GM23338 (cell line): ENCODE measurements at regions not wholly inside any gene's neighbourhood (a gene's known extent, or its start where the extent isn't known, plus 50 kb on each side); places are given as distances from the start of the nearest gene placed in this dataset.

Experiments
- ATAC-seq: fragments of 200-7000 bp; cut with Tn5 transposase; 3 replicates; pipeline ENCODE4 v1.9.1; 2020
- DNase-seq: peaks from one replicate; pipeline ENCODE4 v3.0.0-alpha.2; 2015; ENCODE audit warnings: low spot score
- H2AFZ ChIP-seq: fragments of 200-600 bp; sonication (generic); 2 replicates; pipeline ENCODE4 v1.8.0; 2016; ENCODE audit warnings: antibody characterized with exemption, mild to moderate bottlenecking, moderate library complexity
- H3F3A ChIP-seq: fragments of 200-600 bp; sonication (generic); replicated peaks from 2 replicates; pipeline ENCODE4 v1.8.0; 2017; ENCODE audit warnings: antibody characterized with exemption, mixed run types, low read depth
- H3K27ac ChIP-seq: fragments of 200-600 bp; sonication (generic); 2 replicates; pipeline ENCODE4 v1.6.1; 2016; ENCODE audit warnings: low read depth
- H3K27me3 ChIP-seq: fragments of 200-600 bp; sonication (generic); 2 replicates; pipeline ENCODE4 v1.8.0; 2016; ENCODE audit warnings: mild to moderate bottlenecking, mixed run types, moderate library complexity; ENCODE audit not compliant: insufficient read depth
- H3K36me3 ChIP-seq: fragments of 200-600 bp; sonication (generic); 2 replicates; pipeline ENCODE4 v1.8.0; 2016; ENCODE audit warnings: mild to moderate bottlenecking; ENCODE audit not compliant: insufficient read depth
- H3K4me1 ChIP-seq: fragments of 200-600 bp; sonication (generic); 2 replicates; pipeline ENCODE4 v1.8.0; 2016; ENCODE audit warnings: mild to moderate bottlenecking, moderate library complexity; ENCODE audit not compliant: insufficient read depth
- H3K4me2 ChIP-seq: fragments of 200-600 bp; sonication (generic); 2 replicates; pipeline ENCODE4 v1.7.1; 2017; ENCODE audit warnings: mixed run types
- H3K4me3 ChIP-seq: fragments of 200-600 bp; sonication (generic); 2 replicates; pipeline ENCODE4 v1.6.1; 2016; ENCODE audit warnings: mixed run types
- H3K79me2 ChIP-seq: fragments of 200-600 bp; sonication (generic); replicated peaks from 2 replicates; pipeline ENCODE4 v1.8.0; 2017; ENCODE audit warnings: mild to moderate bottlenecking; ENCODE audit not compliant: insufficient read depth
- H3K9me2 ChIP-seq: fragments of 200-600 bp; sonication (generic); 2 replicates; pipeline ENCODE4 v1.8.0; 2017; ENCODE audit not compliant: insufficient read depth
- H4K20me1 ChIP-seq: fragments of 200-600 bp; sonication (generic); replicated peaks from 2 replicates; pipeline ENCODE4 v1.8.0; 2017; ENCODE audit warnings: mild to moderate bottlenecking; ENCODE audit not compliant: insufficient read depth
- H3K27ac Mint-ChIP-seq: 2 replicates; pipeline ENCODE4 v1.8.0; 2020; ENCODE audit warnings: inconsistent platforms, mild to moderate bottlenecking, moderate library complexity, mixed read lengths
- H3K27me3 Mint-ChIP-seq: 3 replicates; pipeline ENCODE4 v1.8.0; 2022; ENCODE audit warnings: low read depth, mild to moderate bottlenecking, moderate library complexity, mixed read lengths, inconsistent platforms; ENCODE audit not compliant: insufficient read depth, poor library complexity
- H3K36me3 Mint-ChIP-seq: 3 replicates; pipeline ENCODE4 v1.8.0; 2021; ENCODE audit warnings: low read depth, mild to moderate bottlenecking, inconsistent platforms, moderate library complexity, mixed read lengths
- H3K4me1 Mint-ChIP-seq: 3 replicates; pipeline ENCODE4 v1.8.0; 2020; ENCODE audit warnings: mild to moderate bottlenecking, inconsistent platforms, mixed read lengths
- H3K4me3 Mint-ChIP-seq: 3 replicates; pipeline ENCODE4 v1.8.0; 2021; ENCODE audit warnings: moderate library complexity, mild to moderate bottlenecking, inconsistent platforms, mixed read lengths
- H3K9me3 Mint-ChIP-seq: 3 replicates; pipeline ENCODE4 v1.8.0; 2020; ENCODE audit warnings: moderate library complexity, mild to moderate bottlenecking, inconsistent platforms, mixed read lengths
- CREB1 ChIP-seq: fragments of 250-450 bp; sonication (Bioruptor Pico); IDR thresholded peaks from 2 replicates; pipeline ENCODE4 v1.5.0; 2020; ENCODE audit warnings: low read depth, mild to moderate bottlenecking, moderate library complexity
- EZH2 ChIP-seq: fragments of 200-600 bp; sonication (generic); IDR thresholded peaks from one replicate; pipeline ENCODE4 v1.8.0; 2017; ENCODE audit warnings: antibody characterized with exemption, mild to moderate bottlenecking, low read depth; ENCODE audit not compliant: unreplicated experiment
- POLR2AphosphoS5 ChIP-seq: IDR thresholded peaks from 2 replicates; pipeline ENCODE4 v1.6.1; 2016; ENCODE audit warnings: antibody characterized with exemption, low read depth
- ZNF114 ChIP-seq: fragments of 250-450 bp; sonication (Bioruptor Pico); IDR thresholded peaks from 2 replicates; pipeline ENCODE4 v1.5.0; 2020; ENCODE audit warnings: mild to moderate bottlenecking, moderate library complexity
- ZNF331 ChIP-seq: fragments of 250-450 bp; sonication (Bioruptor Pico); IDR thresholded peaks from 2 replicates; pipeline ENCODE4 v1.5.0; 2020; ENCODE audit warnings: low read depth, mild to moderate bottlenecking, moderate library complexity
- TF ChIP-seq, protein P1 (sequence below): IDR thresholded peaks from 2 replicates; pipeline ENCODE4 v1.6.1; 2016; ENCODE audit warnings: antibody characterized with exemption
- TF ChIP-seq, protein P2 (sequence below), 2 experiments: fragments of 200-600 bp in 1 of 2; sonication (generic) in 1 of 2; conservative IDR thresholded peaks; 2 replicates each; pipeline versions ENCODE4 v1.5.1 to v1.6.1; 2016 to 2017; ENCODE audit warnings: antibody characterized with exemption in 2 of 2, low read depth in 2 of 2, mild to moderate bottlenecking in 2 of 2, moderate library complexity in 1 of 2

DNA sequence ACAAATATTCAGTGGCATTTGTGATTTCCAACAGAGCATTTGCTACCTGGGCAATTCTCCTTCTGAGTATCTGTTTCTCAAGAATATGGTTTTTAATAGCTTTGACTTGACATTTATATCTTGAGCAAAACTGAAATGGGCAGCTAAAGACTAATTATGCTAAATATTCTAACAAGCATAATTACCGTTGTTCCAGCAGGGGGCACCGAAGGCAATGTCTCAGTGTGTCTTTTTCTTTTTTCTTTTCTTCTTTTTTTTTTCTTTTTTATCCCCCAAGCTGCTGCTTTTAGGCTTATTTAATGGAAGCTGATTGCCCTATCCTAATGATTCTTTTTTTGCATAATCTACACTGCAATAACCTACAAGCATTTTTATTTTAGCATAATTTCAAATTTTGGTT lies 138.9 kb upstream of the NABP1 start:
- Histone ChIP-seq H3K36me3 (no peaks in the 10 kb centered on the region), H3K27me3 (no peaks in the 10 kb centered on the region), H3K79me2 (no peaks in the 10 kb centered on the region), H2AFZ (no peak overlapping the region), H3K4me3 (no peak overlapping the region), H3F3A (no peaks in the 10 kb centered on the region), H4K20me1 (no peaks in the 10 kb centered on the region), H3K4me1 (peaks cover 12% of the 10 kb centered on the region), H3K9me2 (peaks cover 9% of the 10 kb centered on the region; the same call in 1 of the 2 replicates), H3K4me2 (no peak overlapping the region), H3K27ac (no peak overlapping the region)
- Mint-ChIP-seq H3K9me3 (no peaks in the 10 kb centered on the region; the same call in 2 of the 3 replicates), H3K4me1 (peaks cover 16% of the 10 kb centered on the region), H3K4me3 (no peak overlapping the region), H3K27ac (no peak overlapping the region), H3K36me3 (no peaks in the 10 kb centered on the region), H3K27me3 (peaks cover 8% of the 10 kb centered on the region)
- DNase-seq (peak; percentile 71), ATAC-seq (no peak)
- TF ChIP-seq ZNF331 (CRISPR knock-in tag) (no peak), POLR2AphosphoS5 (no peak), ZNF114 (CRISPR knock-in tag) (no peak)
- TF ChIP-seq, protein P1, sequence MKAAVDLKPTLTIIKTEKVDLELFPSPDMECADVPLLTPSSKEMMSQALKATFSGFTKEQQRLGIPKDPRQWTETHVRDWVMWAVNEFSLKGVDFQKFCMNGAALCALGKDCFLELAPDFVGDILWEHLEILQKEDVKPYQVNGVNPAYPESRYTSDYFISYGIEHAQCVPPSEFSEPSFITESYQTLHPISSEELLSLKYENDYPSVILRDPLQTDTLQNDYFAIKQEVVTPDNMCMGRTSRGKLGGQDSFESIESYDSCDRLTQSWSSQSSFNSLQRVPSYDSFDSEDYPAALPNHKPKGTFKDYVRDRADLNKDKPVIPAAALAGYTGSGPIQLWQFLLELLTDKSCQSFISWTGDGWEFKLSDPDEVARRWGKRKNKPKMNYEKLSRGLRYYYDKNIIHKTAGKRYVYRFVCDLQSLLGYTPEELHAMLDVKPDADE = no peak
- TF ChIP-seq, protein P2, sequence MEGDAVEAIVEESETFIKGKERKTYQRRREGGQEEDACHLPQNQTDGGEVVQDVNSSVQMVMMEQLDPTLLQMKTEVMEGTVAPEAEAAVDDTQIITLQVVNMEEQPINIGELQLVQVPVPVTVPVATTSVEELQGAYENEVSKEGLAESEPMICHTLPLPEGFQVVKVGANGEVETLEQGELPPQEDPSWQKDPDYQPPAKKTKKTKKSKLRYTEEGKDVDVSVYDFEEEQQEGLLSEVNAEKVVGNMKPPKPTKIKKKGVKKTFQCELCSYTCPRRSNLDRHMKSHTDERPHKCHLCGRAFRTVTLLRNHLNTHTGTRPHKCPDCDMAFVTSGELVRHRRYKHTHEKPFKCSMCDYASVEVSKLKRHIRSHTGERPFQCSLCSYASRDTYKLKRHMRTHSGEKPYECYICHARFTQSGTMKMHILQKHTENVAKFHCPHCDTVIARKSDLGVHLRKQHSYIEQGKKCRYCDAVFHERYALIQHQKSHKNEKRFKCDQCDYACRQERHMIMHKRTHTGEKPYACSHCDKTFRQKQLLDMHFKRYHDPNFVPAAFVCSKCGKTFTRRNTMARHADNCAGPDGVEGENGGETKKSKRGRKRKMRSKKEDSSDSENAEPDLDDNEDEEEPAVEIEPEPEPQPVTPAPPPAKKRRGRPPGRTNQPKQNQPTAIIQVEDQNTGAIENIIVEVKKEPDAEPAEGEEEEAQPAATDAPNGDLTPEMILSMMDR (conservative IDR thresholded peaks at IDR 0.05; ENCODE audit: low read depth in 2 of 2) = peak; percentile 55 to 72

DNA sequence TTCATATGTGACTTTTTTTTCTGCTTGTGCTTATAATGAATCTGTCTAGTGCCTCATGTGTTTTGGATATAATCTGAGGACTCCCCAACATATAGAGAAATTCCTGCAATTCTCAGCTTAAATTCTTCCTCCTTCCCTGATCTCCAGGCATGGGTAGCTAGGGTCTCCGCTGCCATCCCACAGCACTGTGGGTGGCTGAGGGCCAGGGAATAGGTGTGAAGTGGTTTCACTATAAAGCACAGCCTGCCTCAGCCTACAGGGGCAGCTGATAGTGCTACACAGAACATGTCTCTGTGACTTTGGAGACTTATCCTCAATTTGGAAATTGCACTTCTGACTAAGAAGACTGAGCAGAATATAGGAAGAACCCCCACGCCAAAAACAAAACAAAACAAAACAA lies 137.3 kb upstream of the NABP1 start:
- H3K4me3 ChIP-seq = no peak overlapping the region
- no peak overlapping the region for H3K4me2 ChIP-seq
- no peak overlapping the region for H3K27ac ChIP-seq
- no peak overlapping the region for H3K4me3 Mint-ChIP-seq
- H3K27me3 ChIP-seq = no peaks in the 10 kb centered on the region
- no peak for DNase-seq
- peak; percentile 32; the same call in 1 of the 3 replicates for ATAC-seq
- H4K20me1 ChIP-seq = no peaks in the 10 kb centered on the region
- no peaks in the 10 kb centered on the region for H3K36me3 ChIP-seq
- peaks cover 8% of the 10 kb centered on the region for H3K27me3 Mint-ChIP-seq
- no peak overlapping the region for H2AFZ ChIP-seq
- no peaks in the 10 kb centered on the region for H3F3A ChIP-seq
- peaks cover 9% of the 10 kb centered on the region; the same call in 1 of the 2 replicates for H3K9me2 ChIP-seq
- peaks cover 18% of the 10 kb centered on the region for H3K4me1 Mint-ChIP-seq
- H3K79me2 ChIP-seq = no peaks in the 10 kb centered on the region
- H3K4me1 ChIP-seq = peaks cover 12% of the 10 kb centered on the region
- TF ChIP-seq EZH2 (no peak), CREB1 (CRISPR knock-in tag) (no peak)
- TF ChIP-seq, protein P2 (conservative IDR thresholded peaks at IDR 0.05; ENCODE audit: low read depth in 2 of 2) = no peak
- TF ChIP-seq, protein P1 = no peak
- H3K9me3 Mint-ChIP-seq = no peaks in the 10 kb centered on the region; the same call in 2 of the 3 replicates
- no peaks in the 10 kb centered on the region for H3K36me3 Mint-ChIP-seq
- no peak overlapping the region for H3K27ac Mint-ChIP-seq
